GM12878 (cell line): ENCODE measurements at regions not wholly inside any gene's neighbourhood (a gene's known extent, or its start where the extent isn't known, plus 50 kb on each side); places are given as distances from the start of the nearest gene placed in this dataset.

Source experiments
- CHD1 ChIP-seq: IDR thresholded peaks from 2 replicates; pipeline ENCODE4 v1.6.1; 2012; ENCODE audit warnings: low read depth, low read length, improper control_type of control experiment
- POLR2AphosphoS5 ChIP-seq: IDR thresholded peaks from 2 replicates; pipeline ENCODE4 v1.6.1; 2011; ENCODE audit warnings: mild to moderate bottlenecking, low read length, inconsistent platforms
- SIN3A ChIP-seq: IDR thresholded peaks from 2 replicates; pipeline ENCODE4 v1.6.1; 2012; ENCODE audit warnings: low read depth, low read length, improper control_type of control experiment
- SKIL ChIP-seq: fragments of 450-650 bp; IDR thresholded peaks from 2 replicates; pipeline ENCODE4 v1.6.1; 2017; ENCODE audit warnings: mild to moderate bottlenecking, low read depth, inconsistent platforms; ENCODE audit not compliant: poor library complexity, severe bottlenecking
- SMAD1 ChIP-seq: fragments of 450-650 bp; IDR thresholded peaks from 2 replicates; pipeline ENCODE4 v1.6.1; 2018; ENCODE audit warnings: mild to moderate bottlenecking, low read depth; ENCODE audit not compliant: partially characterized antibody
- SRF ChIP-seq, 2 experiments: IDR thresholded peaks; 2 replicates each; pipeline ENCODE4 v1.6.1; 2011; ENCODE audit warnings: low read depth in 2 of 2, low read length in 2 of 2, mild to moderate bottlenecking in 1 of 2, moderate library complexity in 1 of 2
- TF ChIP-seq, protein P1 (sequence below): IDR thresholded peaks from 2 replicates; pipeline ENCODE4 v1.6.1; 2012; ENCODE audit warnings: improper control_type of control experiment, low read depth, low read length; ENCODE audit not compliant: insufficient replicate concordance
- TF ChIP-seq, protein P2 (sequence below): fragments of 450-650 bp; formaldehyde crosslinking; IDR thresholded peaks from 2 replicates; pipeline ENCODE4 v1.4.0; 2020; ENCODE audit warnings: mild to moderate bottlenecking, moderate library complexity

GRCh38 chr2:8235419-8235818 is 446.4 kb upstream of the ID2 start (continued):
- no peak for TF ChIP-seq SKIL
- TF ChIP-seq SIN3A: no peak
- TF ChIP-seq CHD1: no peak
- TF ChIP-seq, protein P1, sequence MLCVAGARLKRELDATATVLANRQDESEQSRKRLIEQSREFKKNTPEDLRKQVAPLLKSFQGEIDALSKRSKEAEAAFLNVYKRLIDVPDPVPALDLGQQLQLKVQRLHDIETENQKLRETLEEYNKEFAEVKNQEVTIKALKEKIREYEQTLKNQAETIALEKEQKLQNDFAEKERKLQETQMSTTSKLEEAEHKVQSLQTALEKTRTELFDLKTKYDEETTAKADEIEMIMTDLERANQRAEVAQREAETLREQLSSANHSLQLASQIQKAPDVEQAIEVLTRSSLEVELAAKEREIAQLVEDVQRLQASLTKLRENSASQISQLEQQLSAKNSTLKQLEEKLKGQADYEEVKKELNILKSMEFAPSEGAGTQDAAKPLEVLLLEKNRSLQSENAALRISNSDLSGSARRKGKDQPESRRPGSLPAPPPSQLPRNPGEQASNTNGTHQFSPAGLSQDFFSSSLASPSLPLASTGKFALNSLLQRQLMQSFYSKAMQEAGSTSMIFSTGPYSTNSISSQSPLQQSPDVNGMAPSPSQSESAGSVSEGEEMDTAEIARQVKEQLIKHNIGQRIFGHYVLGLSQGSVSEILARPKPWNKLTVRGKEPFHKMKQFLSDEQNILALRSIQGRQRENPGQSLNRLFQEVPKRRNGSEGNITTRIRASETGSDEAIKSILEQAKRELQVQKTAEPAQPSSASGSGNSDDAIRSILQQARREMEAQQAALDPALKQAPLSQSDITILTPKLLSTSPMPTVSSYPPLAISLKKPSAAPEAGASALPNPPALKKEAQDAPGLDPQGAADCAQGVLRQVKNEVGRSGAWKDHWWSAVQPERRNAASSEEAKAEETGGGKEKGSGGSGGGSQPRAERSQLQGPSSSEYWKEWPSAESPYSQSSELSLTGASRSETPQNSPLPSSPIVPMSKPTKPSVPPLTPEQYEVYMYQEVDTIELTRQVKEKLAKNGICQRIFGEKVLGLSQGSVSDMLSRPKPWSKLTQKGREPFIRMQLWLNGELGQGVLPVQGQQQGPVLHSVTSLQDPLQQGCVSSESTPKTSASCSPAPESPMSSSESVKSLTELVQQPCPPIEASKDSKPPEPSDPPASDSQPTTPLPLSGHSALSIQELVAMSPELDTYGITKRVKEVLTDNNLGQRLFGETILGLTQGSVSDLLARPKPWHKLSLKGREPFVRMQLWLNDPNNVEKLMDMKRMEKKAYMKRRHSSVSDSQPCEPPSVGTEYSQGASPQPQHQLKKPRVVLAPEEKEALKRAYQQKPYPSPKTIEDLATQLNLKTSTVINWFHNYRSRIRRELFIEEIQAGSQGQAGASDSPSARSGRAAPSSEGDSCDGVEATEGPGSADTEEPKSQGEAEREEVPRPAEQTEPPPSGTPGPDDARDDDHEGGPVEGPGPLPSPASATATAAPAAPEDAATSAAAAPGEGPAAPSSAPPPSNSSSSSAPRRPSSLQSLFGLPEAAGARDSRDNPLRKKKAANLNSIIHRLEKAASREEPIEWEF: no peak
- TF ChIP-seq POLR2AphosphoS5: no peak
- no peak for TF ChIP-seq SRF (IDR thresholded peaks at IDR 0.05; ENCODE audit: low read depth in 2 of 2, low read length in 2 of 2)
- TF ChIP-seq, protein P2, sequence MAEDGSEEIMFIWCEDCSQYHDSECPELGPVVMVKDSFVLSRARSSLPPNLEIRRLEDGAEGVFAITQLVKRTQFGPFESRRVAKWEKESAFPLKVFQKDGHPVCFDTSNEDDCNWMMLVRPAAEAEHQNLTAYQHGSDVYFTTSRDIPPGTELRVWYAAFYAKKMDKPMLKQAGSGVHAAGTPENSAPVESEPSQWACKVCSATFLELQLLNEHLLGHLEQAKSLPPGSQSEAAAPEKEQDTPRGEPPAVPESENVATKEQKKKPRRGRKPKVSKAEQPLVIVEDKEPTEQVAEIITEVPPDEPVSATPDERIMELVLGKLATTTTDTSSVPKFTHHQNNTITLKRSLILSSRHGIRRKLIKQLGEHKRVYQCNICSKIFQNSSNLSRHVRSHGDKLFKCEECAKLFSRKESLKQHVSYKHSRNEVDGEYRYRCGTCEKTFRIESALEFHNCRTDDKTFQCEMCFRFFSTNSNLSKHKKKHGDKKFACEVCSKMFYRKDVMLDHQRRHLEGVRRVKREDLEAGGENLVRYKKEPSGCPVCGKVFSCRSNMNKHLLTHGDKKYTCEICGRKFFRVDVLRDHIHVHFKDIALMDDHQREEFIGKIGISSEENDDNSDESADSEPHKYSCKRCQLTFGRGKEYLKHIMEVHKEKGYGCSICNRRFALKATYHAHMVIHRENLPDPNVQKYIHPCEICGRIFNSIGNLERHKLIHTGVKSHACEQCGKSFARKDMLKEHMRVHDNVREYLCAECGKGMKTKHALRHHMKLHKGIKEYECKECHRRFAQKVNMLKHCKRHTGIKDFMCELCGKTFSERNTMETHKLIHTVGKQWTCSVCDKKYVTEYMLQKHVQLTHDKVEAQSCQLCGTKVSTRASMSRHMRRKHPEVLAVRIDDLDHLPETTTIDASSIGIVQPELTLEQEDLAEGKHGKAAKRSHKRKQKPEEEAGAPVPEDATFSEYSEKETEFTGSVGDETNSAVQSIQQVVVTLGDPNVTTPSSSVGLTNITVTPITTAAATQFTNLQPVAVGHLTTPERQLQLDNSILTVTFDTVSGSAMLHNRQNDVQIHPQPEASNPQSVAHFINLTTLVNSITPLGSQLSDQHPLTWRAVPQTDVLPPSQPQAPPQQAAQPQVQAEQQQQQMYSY (CRISPR knock-in tag): no peak
- no peak for TF ChIP-seq SMAD1
